Stimulated activated CD8-positive, alpha-beta memory T cell treated with anti-CD3 and anti-CD28 coated beads, Interleukin-12 subunit alpha, Interleukin-12 subunit beta, amount 100 ng/mL, for 24 hours (primary cell): ENCODE measurements at regions not wholly inside any gene's neighbourhood (a gene's known extent, or its start where the extent isn't known, plus 50 kb on each side); places are given as distances from the start of the nearest gene placed in this dataset.

Source experiments
- DNase-seq: peaks from one replicate; pipeline ENCODE4 v3.0.0-alpha.2; 2020; ENCODE audit errors: extremely low read depth

- no peak for DNase-seq
These were observed 185.7 kb upstream of the TOPAZ1 start for GRCh38 chr3:44055951-44056350.

DNA sequence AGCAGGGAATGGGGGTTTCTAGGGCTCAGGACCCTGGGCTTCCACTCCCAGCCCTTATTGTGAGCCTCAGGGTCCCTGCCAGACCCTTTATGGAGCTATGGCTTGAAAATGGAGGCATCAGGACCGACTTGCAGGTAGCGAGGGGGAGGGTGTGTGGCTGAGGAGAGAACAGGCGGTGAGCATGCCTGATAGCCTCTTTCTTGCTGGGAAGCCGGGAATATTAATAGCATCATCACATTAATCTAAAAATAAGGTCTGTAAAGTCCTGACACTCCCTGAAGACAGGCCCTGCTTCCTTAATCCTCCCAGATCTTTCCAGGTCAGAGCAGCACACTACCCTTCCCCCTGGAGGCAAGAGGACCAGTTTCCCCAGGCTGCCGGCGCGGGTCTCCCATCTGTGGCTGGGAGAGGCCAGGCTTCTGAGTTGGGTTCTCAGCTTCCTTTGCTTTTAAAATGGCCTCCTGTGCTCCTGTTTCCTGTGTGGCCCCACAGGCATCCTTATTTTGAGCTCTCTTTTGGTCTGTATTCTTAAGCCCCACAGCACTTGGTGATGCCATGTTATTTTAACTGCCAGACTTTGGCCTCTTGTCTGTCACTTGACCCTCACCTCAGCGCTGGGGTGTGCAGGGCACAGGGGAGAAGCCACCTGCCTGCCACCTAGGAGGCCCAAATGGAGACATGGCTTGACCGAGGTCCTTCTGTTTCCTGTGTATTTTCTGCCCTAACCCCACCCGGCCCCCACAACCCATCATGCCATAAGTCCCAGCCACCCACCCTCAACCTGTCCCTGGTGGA is 185.0 kb upstream of the TOPAZ1 start:
- no peak for DNase-seq

DNA sequence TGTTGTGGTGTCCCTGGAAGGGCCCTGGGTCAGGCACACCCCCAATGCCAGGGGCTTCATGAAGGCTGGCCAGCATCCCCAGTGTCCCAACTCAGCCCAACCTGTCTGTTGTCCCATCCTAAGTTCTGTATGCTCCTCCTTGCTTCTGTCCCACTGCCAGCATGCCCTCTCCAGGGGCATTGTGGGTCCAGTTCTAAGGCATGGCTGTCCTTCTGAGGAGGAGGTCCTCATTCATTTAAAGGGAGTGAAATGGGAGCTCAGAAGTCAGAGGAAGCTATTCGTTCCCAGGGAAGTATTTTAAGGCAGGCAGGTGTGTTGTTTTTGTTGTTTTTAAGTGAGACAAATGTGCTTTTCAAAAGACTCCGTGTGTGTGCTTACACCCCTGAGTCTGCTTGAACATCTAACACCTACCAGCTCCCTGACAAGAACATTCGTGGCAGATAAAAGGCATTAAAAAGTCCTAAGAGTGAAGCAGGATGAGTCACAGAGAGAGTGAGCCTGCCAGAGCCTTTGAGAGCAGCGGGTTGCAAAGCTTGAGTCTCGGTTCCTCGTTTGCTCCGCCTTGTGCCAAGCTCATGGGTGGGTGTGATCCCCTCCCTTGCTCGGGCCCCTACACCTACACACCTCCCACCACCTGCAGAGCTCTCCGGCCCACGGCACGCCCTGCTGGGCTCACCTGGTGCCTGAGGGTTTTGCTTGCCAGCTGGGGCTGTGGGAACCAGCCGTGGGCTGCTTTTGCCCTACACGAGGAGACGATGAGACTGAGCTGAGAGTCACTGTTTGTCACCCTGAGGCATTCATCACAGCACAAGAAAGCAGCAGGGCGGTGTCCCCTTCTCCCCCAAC is 183.4 kb upstream of the TOPAZ1 start:
- no peak for DNase-seq

GRCh38 chr3:44058868-44059203 is 182.8 kb upstream of the TOPAZ1 start:
- DNase-seq: no peak

DNA sequence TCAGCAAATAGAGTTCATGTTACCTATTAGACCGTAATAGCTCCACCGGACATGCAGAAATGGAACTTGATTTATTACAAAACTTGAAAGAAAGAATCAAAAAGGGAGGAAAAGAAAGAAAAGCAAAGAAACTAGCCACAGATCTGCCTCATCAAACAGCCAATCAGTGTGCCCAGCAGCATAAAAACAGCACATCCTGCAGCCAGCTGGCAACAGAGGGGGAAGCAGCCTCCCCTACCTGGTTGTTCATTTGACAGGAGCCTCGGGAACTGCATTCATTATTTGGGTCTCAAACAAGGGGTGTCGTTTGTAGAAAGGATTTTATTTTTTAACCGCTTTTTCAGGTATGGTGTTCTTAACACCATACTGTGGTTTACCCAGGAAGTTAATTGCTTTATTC is 181.5 kb upstream of the TOPAZ1 start:
- DNase-seq: no peak

GRCh38 chr3:44061268-44061667 is 180.4 kb upstream of the TOPAZ1 start:
- DNase-seq: no peak

GRCh38 chr3:44061961-44062360 is 179.7 kb upstream of the TOPAZ1 start:
- DNase-seq: no peak

- DNase-seq: no peak
These were observed 176.2 kb upstream of the TOPAZ1 start for GRCh38 chr3:44065311-44066094.

- no peak for DNase-seq
These were observed 174.9 kb upstream of the TOPAZ1 start for GRCh38 chr3:44066806-44067205.

- no peak for DNase-seq
These were observed 174.3 kb upstream of the TOPAZ1 start for GRCh38 chr3:44067431-44067830.

- DNase-seq: no peak
These were observed 172.9 kb upstream of the TOPAZ1 start for GRCh38 chr3:44068753-44069152.

DNA sequence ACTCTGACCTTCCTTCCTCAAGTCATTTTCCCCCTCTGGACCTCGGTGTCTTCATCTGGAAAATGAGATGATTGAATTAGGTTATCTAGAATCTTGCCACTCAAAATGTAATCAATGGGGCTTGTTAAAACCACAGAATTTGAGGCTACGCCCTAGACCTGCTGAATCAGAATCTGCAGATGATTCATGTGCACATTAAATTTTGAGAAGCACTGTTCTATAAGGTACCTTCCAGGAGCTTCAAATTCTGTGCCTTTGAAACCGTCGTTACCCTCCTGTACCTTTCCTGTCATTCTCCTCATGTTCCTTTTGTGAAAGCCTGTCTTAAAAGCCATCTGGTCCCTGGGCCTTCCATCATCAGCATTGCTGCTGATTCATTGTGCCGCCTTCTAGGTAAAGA is 172.4 kb upstream of the TOPAZ1 start:
- no peak for DNase-seq

GRCh38 chr3:44070841-44071546 is 170.7 kb upstream of the TOPAZ1 start:
- no peak for DNase-seq

GRCh38 chr3:44072601-44073540 is 168.8 kb upstream of the TOPAZ1 start:
- DNase-seq: no peak

GRCh38 chr3:44074181-44074580 is 167.5 kb upstream of the TOPAZ1 start:
- no peak for DNase-seq

- DNase-seq: no peak
These were observed 165.4 kb upstream of the TOPAZ1 start for GRCh38 chr3:44076221-44076829.

DNA sequence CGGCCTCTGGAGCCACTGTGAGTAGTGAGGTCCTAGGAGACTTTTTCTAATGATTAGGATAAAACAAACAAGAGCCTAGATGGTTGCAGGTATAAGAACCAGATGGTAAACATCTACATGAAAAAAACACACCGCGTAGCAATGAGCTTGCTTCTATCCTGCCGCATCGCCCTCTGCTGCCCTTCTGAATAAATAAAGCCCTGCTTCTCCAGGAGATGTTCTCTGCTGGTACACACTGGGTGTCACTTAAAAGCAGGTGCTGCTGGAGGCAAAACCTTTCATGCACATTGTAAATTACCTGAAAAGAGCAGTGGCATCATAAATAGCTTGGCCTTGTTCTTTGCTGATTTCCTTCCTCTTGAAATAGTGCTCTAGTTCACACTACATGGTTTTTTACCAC is 164.4 kb upstream of the TOPAZ1 start:
- no peak for DNase-seq

GRCh38 chr3:44078863-44079262 is 162.8 kb upstream of the TOPAZ1 start:
- DNase-seq: no peak

DNA sequence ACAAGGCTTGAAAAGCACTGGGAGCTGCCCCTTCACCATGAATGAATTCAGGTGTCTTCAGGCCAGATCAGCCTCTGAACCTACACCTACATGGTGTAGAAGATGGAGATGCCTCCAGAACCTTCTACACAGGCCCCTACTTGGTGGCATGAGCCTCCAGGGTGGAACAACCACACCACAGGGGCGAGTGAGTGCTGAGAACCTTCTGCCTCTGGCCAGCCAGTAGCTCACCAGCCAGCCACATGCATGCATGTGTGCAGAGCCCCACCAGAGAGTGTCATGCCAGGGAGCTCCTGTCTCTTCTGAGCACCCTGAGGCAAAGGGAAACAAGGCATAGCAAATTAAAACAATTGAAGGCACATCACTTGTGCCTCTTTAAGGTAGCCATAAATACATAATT is 161.8 kb upstream of the TOPAZ1 start:
- no peak for DNase-seq

DNA sequence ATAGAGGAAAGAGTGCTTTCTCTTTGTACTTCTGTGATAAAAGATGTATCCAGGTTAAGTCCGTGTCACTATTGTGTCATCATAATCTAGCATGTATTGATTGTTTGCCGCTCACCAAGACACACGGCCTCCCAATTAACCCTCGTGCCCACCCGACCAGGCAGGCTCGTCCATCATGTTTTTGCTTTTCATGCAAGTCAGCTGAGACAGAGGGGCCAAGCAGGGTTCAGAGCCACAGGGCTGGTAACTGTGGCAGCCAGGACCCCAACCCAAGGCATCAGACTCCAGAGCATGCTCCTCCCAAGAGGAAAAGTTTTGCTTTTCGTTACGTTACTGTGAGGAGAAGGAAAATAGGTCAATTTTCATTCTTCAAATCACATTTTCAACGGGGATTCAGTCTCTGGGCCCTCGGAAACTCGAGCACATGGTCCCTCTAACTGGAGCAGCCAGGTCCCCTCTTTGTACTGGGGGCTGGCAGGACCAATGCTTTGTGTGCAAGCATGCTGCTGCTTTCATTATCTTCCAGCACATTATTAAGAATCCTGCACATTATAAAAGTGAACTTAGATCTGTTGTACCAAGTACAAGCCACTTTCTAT is 161.1 kb upstream of the TOPAZ1 start:
- DNase-seq: no peak
